ENCODE measurements at regions not wholly inside any gene's neighbourhood (a gene's known extent, or its start where the extent isn't known, plus 50 kb on each side); places are given as distances from the start of the nearest gene placed in this dataset.

DNA sequence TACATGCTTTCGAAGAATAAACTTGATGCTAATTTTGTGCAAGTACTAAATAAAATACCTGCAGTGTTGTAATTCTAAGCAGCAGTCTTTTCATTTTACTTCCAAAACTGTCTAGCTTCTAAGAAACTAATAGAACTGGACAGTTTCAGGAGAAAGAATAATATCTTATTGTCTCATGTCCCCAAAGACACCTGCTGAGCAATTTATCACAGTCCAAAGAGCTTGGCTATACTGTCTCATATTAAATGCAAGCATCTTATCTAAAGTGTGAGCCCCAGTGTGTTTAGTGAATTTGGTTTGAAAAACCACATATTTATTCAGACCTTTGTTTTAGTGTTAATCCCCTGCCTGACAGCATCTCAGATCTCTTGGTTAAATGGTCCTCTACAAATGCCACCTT is 374.3 kb downstream of the TMX3 start:
- H3K27me3 Mint-ChIP-seq: no peaks in the 10 kb centered on the region
- no peak for DNase-seq (ENCODE audit: low spot score, unreplicated experiment)
- no peak overlapping the region for H3K27ac Mint-ChIP-seq
- H3K9me3 Mint-ChIP-seq (ENCODE audit: low read depth): peaks cover 5% of the 10 kb centered on the region
- TF ChIP-seq, protein P1, sequence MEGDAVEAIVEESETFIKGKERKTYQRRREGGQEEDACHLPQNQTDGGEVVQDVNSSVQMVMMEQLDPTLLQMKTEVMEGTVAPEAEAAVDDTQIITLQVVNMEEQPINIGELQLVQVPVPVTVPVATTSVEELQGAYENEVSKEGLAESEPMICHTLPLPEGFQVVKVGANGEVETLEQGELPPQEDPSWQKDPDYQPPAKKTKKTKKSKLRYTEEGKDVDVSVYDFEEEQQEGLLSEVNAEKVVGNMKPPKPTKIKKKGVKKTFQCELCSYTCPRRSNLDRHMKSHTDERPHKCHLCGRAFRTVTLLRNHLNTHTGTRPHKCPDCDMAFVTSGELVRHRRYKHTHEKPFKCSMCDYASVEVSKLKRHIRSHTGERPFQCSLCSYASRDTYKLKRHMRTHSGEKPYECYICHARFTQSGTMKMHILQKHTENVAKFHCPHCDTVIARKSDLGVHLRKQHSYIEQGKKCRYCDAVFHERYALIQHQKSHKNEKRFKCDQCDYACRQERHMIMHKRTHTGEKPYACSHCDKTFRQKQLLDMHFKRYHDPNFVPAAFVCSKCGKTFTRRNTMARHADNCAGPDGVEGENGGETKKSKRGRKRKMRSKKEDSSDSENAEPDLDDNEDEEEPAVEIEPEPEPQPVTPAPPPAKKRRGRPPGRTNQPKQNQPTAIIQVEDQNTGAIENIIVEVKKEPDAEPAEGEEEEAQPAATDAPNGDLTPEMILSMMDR (IDR thresholded peaks at IDR 0.05; ENCODE audit: unreplicated experiment): no peak
- H3K4me3 Mint-ChIP-seq (ENCODE audit: low read depth): no peak overlapping the region
- H3K4me1 Mint-ChIP-seq (ENCODE audit: low read depth): peaks cover 2% of the 10 kb centered on the region
- H3K36me3 Mint-ChIP-seq (ENCODE audit: insufficient read depth): no peaks in the 10 kb centered on the region

DNA sequence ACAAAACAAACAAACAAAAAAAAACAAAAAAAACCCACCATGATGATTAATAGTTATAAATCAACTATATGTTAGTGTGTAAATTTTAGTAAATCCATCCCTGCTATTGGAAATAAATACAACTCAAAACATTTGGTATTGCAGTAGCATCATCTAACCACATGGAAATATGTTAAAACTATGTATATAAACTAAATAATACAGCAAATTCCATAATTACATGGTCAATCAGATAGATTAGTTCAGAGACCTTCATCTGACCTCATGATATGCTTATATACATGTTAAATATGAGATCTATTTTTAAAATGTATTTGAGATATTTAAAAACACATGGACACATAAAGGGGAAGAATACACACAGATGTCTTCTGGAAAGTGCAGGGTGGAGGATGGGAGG is 384.2 kb downstream of the TMX3 start:
- H3K27me3 Mint-ChIP-seq: no peaks in the 10 kb centered on the region
- TF ChIP-seq, protein P1 (IDR thresholded peaks at IDR 0.05; ENCODE audit: unreplicated experiment): peak; percentile 26
- no peak overlapping the region for H3K4me3 Mint-ChIP-seq (ENCODE audit: low read depth)
- DNase-seq (ENCODE audit: low spot score, unreplicated experiment): no peak
- H3K27ac Mint-ChIP-seq: no peak overlapping the region
- no peaks in the 10 kb centered on the region for H3K36me3 Mint-ChIP-seq (ENCODE audit: insufficient read depth)
- no peaks in the 10 kb centered on the region for H3K4me1 Mint-ChIP-seq (ENCODE audit: low read depth)
- no peaks in the 10 kb centered on the region for H3K9me3 Mint-ChIP-seq (ENCODE audit: low read depth)

DNA sequence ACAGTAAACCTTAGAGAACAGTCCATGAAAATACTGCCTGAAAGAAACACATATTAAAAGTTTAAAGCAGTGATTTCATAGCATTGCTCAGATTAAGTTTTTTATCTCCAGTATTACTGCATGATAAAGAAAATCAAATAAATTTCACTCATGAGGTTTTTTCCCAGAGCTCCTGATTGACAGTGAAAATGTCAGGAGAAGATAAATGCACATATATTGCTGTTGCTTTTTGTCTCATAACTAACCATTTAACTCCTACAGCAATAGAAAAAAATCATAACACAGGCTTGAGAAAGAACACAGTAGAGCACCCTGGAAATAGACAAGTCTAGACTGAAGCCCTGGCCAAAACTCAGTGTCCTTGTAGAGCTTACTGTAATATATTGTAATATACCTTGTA is 391.0 kb downstream of the TMX3 start:
- Mint-ChIP-seq H3K4me1 (ENCODE audit: low read depth) (no peaks in the 10 kb centered on the region), H3K4me3 (ENCODE audit: low read depth) (no peak overlapping the region), H3K36me3 (ENCODE audit: insufficient read depth) (no peaks in the 10 kb centered on the region), H3K9me3 (ENCODE audit: low read depth) (no peaks in the 10 kb centered on the region), H3K27me3 (no peaks in the 10 kb centered on the region), H3K27ac (no peak overlapping the region)
- TF ChIP-seq, protein P1 (IDR thresholded peaks at IDR 0.05; ENCODE audit: unreplicated experiment): no peak
- no peak for DNase-seq (ENCODE audit: low spot score, unreplicated experiment)

DNA sequence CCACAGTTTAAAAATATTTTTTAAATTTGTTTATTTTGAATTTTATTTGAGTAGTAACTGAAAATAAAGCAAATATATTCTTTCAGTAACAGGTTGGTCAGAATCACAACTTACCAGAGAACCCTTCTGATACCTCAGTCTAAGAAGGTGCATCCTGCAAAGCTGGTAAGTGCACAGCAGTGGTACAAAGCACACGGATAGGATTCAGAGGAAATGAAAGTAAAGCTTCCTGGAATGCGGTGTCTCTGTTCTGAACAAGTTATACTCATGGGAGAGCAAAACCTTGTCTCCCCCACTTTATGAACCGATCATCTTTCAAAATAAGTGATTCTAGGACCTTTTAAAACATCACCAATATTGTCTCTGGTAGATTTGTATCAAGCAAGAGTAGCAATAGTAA is 398.3 kb downstream of the TMX3 start:
- H3K4me3 Mint-ChIP-seq (ENCODE audit: low read depth): no peak overlapping the region
- DNase-seq (ENCODE audit: low spot score, unreplicated experiment): no peak
- H3K9me3 Mint-ChIP-seq (ENCODE audit: low read depth): no peaks in the 10 kb centered on the region
- H3K27ac Mint-ChIP-seq: peak overlapping the region; percentile 5
- no peaks in the 10 kb centered on the region for H3K27me3 Mint-ChIP-seq
- TF ChIP-seq, protein P1 (IDR thresholded peaks at IDR 0.05; ENCODE audit: unreplicated experiment): no peak
- peaks cover 4% of the 10 kb centered on the region for H3K4me1 Mint-ChIP-seq (ENCODE audit: low read depth)
- no peaks in the 10 kb centered on the region for H3K36me3 Mint-ChIP-seq (ENCODE audit: insufficient read depth)

DNA sequence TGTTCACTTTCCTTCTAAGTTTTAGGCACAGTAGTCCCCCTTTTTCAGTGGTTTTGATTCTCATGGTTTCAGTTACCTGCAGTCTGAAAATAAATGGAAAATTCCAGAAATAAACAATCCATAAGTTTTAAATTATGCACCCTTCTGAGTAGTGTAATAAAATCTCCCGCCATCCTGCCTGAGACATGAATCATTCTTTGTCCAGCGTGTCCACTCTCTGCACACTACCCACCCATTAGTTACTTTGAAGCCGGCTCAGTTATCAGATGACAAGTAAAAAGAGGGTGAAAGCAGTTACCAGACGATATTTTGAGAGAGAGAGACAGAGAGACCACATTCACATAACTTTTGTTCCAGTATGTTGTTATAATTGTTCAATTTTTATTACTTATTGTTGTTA is 400.5 kb downstream of the TMX3 start:
- H3K27ac Mint-ChIP-seq: no peak overlapping the region

More for the DNA sequence above, 400.5 kb downstream of the TMX3 start:
- H3K4me3 Mint-ChIP-seq (ENCODE audit: low read depth): no peak overlapping the region
- no peaks in the 10 kb centered on the region for H3K9me3 Mint-ChIP-seq (ENCODE audit: low read depth)
- TF ChIP-seq, protein P1 (IDR thresholded peaks at IDR 0.05; ENCODE audit: unreplicated experiment): no peak
- H3K4me1 Mint-ChIP-seq (ENCODE audit: low read depth): peaks cover 4% of the 10 kb centered on the region
- no peaks in the 10 kb centered on the region for H3K27me3 Mint-ChIP-seq
- no peaks in the 10 kb centered on the region for H3K36me3 Mint-ChIP-seq (ENCODE audit: insufficient read depth)
- DNase-seq (ENCODE audit: low spot score, unreplicated experiment): no peak

Measured in progenitor cell of endocrine pancreas (in vitro differentiated cells).